NCI-H146 treated with DMSO at 0.1 percent for 48 hours (cell line): ENCODE measurements at regions not wholly inside any gene's neighbourhood (a gene's known extent, or its start where the extent isn't known, plus 50 kb on each side); places are given as distances from the start of the nearest gene placed in this dataset.
"Not testable (repeated sequence)": the region's sequence is repeated elsewhere in the genome, so short reads cannot be mapped to it uniquely, and the experiment has no call there.

Source experiments
- DNase-seq: peaks from one replicate; lab custom pipeline; 2025; ENCODE audit not compliant: unreplicated experiment; lab: John Stamatoyannopoulos, UW

GRCh38 chr5:89320421-89321277 lies 437.7 kb upstream of the MEF2C start:
- DNase-seq, result no peak

- DNase-seq, result not testable (repeated sequence)
Observed at GRCh38 chr5:89317838-89318237, 434.9 kb upstream of the MEF2C start.

GRCh38 chr5:89315286-89316100 lies 432.5 kb upstream of the MEF2C start:
- no peak for DNase-seq

GRCh38 chr5:89313804-89314588 lies 431.0 kb upstream of the MEF2C start:
- DNase-seq, result peak; percentile 20

GRCh38 chr5:89313044-89313443 lies 430.1 kb upstream of the MEF2C start:
- DNase-seq, result no peak

- no peak for DNase-seq
Observed at GRCh38 chr5:89309268-89309667, 426.3 kb upstream of the MEF2C start.

- DNase-seq, result no peak
Observed at GRCh38 chr5:89308606-89309040, 425.6 kb upstream of the MEF2C start.

- no peak for DNase-seq
Observed at GRCh38 chr5:89307972-89308371, 425.0 kb upstream of the MEF2C start.

- DNase-seq, result not testable (repeated sequence)
Observed at GRCh38 chr5:89307141-89307540, 424.2 kb upstream of the MEF2C start.

- DNase-seq, result no peak
Observed at GRCh38 chr5:89303033-89303480, 420.1 kb upstream of the MEF2C start.

- no peak for DNase-seq
Observed at GRCh38 chr5:89302102-89302891, 419.3 kb upstream of the MEF2C start.

GRCh38 chr5:89301321-89302025 lies 418.5 kb upstream of the MEF2C start:
- no peak for DNase-seq

- no peak for DNase-seq
Observed at GRCh38 chr5:89300426-89300970, 417.5 kb upstream of the MEF2C start.

GRCh38 chr5:89299998-89300397 lies 417.0 kb upstream of the MEF2C start:
- no peak for DNase-seq

GRCh38 chr5:89297066-89297465 lies 414.1 kb upstream of the MEF2C start:
- DNase-seq, result no peak

- DNase-seq, result no peak
Observed at GRCh38 chr5:89293810-89294209, 410.8 kb upstream of the MEF2C start.

GRCh38 chr5:89292487-89292886 lies 409.5 kb upstream of the MEF2C start:
- no peak for DNase-seq

GRCh38 chr5:89289604-89290003 lies 406.6 kb upstream of the MEF2C start:
- no peak for DNase-seq

- no peak for DNase-seq
Observed at GRCh38 chr5:89287964-89288363, 405.0 kb upstream of the MEF2C start.
